GM19238 (cell line): ENCODE measurements at regions not wholly inside any gene's neighbourhood (a gene's known extent, or its start where the extent isn't known, plus 50 kb on each side); places are given as distances from the start of the nearest gene placed in this dataset.

ENCODE experiments used
- DNase-seq: peaks from one replicate; pipeline ENCODE4 v3.0.0; 2011; ENCODE audit warnings: low spot score; ENCODE audit not compliant: insufficient read length

GRCh38 chr16:66315210-66315825 is 51.2 kb upstream of the CDH5 start:
- DNase-seq, result peak; percentile 71

- no peak for DNase-seq
Measured at GRCh38 chr16:66311306-66311705, 55.2 kb upstream of the CDH5 start.

GRCh38 chr16:66309215-66309807 is 57.2 kb upstream of the CDH5 start:
- no peak for DNase-seq

GRCh38 chr16:66308096-66308495 is 58.4 kb upstream of the CDH5 start:
- no peak for DNase-seq

GRCh38 chr16:66306366-66307150 is 59.9 kb upstream of the CDH5 start:
- no peak for DNase-seq

GRCh38 chr16:66304961-66305360 is 61.5 kb upstream of the CDH5 start:
- DNase-seq, result no peak

- no peak for DNase-seq
Measured at GRCh38 chr16:66304151-66304550, 62.3 kb upstream of the CDH5 start.

- no peak for DNase-seq
Measured at GRCh38 chr16:66300501-66300900, 66.0 kb upstream of the CDH5 start.

GRCh38 chr16:66300037-66300436 is 66.5 kb upstream of the CDH5 start:
- no peak for DNase-seq

GRCh38 chr16:66299349-66299748 is 67.1 kb upstream of the CDH5 start:
- DNase-seq, result no peak

- DNase-seq, result no peak
Measured at GRCh38 chr16:66298571-66299120, 67.8 kb upstream of the CDH5 start.

- DNase-seq, result no peak
Measured at GRCh38 chr16:66298006-66298405, 68.5 kb upstream of the CDH5 start.

GRCh38 chr16:66296591-66296990 is 69.9 kb upstream of the CDH5 start:
- DNase-seq, result no peak

GRCh38 chr16:66295761-66296546 is 70.5 kb upstream of the CDH5 start:
- no peak for DNase-seq

- no peak for DNase-seq
Measured at GRCh38 chr16:66295213-66295612, 71.3 kb upstream of the CDH5 start.

GRCh38 chr16:66294507-66294906 is 72.0 kb upstream of the CDH5 start:
- no peak for DNase-seq

GRCh38 chr16:66293932-66294331 is 72.6 kb upstream of the CDH5 start:
- DNase-seq, result no peak

- no peak for DNase-seq
Measured at GRCh38 chr16:66293207-66293735, 73.2 kb upstream of the CDH5 start.

- no peak for DNase-seq
Measured at GRCh38 chr16:66292241-66292935, 74.1 kb upstream of the CDH5 start.

- DNase-seq, result no peak
Measured at GRCh38 chr16:66291833-66292232, 74.7 kb upstream of the CDH5 start.

GRCh38 chr16:66290431-66290830 is 76.1 kb upstream of the CDH5 start:
- no peak for DNase-seq
